Mucosa of rectum (tissue), 2 donors: ENCODE measurements at regions not wholly inside any gene's neighbourhood (a gene's known extent, or its start where the extent isn't known, plus 50 kb on each side); places are given as distances from the start of the nearest gene placed in this dataset.

ENCODE experiments used
- H3K27ac ChIP-seq, 2 donors: one replicate each; pipeline ENCODE4 v1.7.0; 2013; ENCODE audit warnings: inconsistent platforms in 2 of 2, low read depth in 2 of 2, low read length in 2 of 2
- H3K27me3 ChIP-seq, 2 donors: one replicate each; pipeline ENCODE4 v1.7.0; 2013; ENCODE audit warnings: low read length in 2 of 2; ENCODE audit not compliant: control insufficient read depth in 2 of 2, insufficient read depth in 2 of 2
- H3K36me3 ChIP-seq, 2 donors: one replicate each; pipeline ENCODE4 v1.7.0; 2013; ENCODE audit warnings: low read length in 2 of 2; ENCODE audit not compliant: control insufficient read depth in 2 of 2, insufficient read depth in 2 of 2
- H3K4me1 ChIP-seq, 2 donors: one replicate each; pipeline ENCODE4 v1.7.0; 2013; ENCODE audit warnings: low read length in 2 of 2, mild to moderate bottlenecking in 1 of 2; ENCODE audit not compliant: control insufficient read depth in 2 of 2, insufficient read depth in 2 of 2
- H3K4me3 ChIP-seq, 2 donors: one replicate each; pipeline ENCODE4 v1.7.0; 2013; ENCODE audit warnings: low read length in 2 of 2
- H3K9ac ChIP-seq, 2 donors: one replicate each; pipeline ENCODE4 v1.7.0; 2013; ENCODE audit warnings: low read length in 2 of 2, low read depth in 1 of 2, mild to moderate bottlenecking in 1 of 2
- H3K9me3 ChIP-seq, 2 donors: one replicate each; pipeline ENCODE4 v1.7.0; 2013; ENCODE audit warnings: low read length in 2 of 2; ENCODE audit not compliant: control insufficient read depth in 2 of 2
- donor health status: healthy.
- donor health status: Normal muscosa, but diverticular disease.

- Histone ChIP-seq H3K9me3 (no peaks in the 10 kb centered on the region), H3K27ac (no peak overlapping the region), H3K27me3 (peaks cover 0 to 4% of the 10 kb centered on the region in 2 donors), H3K4me3 (no peak overlapping the region), H3K9ac (no peak overlapping the region), H3K4me1 (no peaks in the 10 kb centered on the region), H3K36me3 (no peaks in the 10 kb centered on the region)
These were observed 55.1 kb downstream of the PJA1 start for GRCh38 chrX:69110116-69110530.

GRCh38 chrX:69109706-69110105 lies 55.5 kb downstream of the PJA1 start:
- no peaks in the 10 kb centered on the region for H3K9me3 ChIP-seq
- H3K27ac ChIP-seq, result no peak overlapping the region
- H3K9ac ChIP-seq, result no peak overlapping the region
- H3K4me1 ChIP-seq, result no peaks in the 10 kb centered on the region
- peaks cover 0 to 2% of the 10 kb centered on the region in 2 donors for H3K27me3 ChIP-seq
- no peaks in the 10 kb centered on the region for H3K36me3 ChIP-seq
- no peak overlapping the region for H3K4me3 ChIP-seq

- Histone ChIP-seq H3K36me3 (no peaks in the 10 kb centered on the region), H3K4me3 (no peak overlapping the region), H3K9ac (no peak overlapping the region), H3K4me1 (no peaks in the 10 kb centered on the region), H3K27ac (no peak overlapping the region), H3K9me3 (no peaks in the 10 kb centered on the region), H3K27me3 (peaks cover 0 to 2% of the 10 kb centered on the region in 2 donors)
These were observed 56.1 kb downstream of the PJA1 start for GRCh38 chrX:69109036-69109663.

GRCh38 chrX:69107747-69108401 lies 57.4 kb downstream of the PJA1 start:
- peaks cover 0 to 2% of the 10 kb centered on the region in 2 donors for H3K27me3 ChIP-seq
- H3K36me3 ChIP-seq, result no peaks in the 10 kb centered on the region
- H3K9me3 ChIP-seq, result no peaks in the 10 kb centered on the region
- no peak overlapping the region for H3K27ac ChIP-seq
- H3K4me3 ChIP-seq, result no peak overlapping the region
- no peaks in the 10 kb centered on the region for H3K4me1 ChIP-seq
- H3K9ac ChIP-seq, result no peak overlapping the region

GRCh38 chrX:69107231-69107739 lies 58.0 kb downstream of the PJA1 start:
- Histone ChIP-seq H3K9me3 (no peaks in the 10 kb centered on the region), H3K4me1 (no peaks in the 10 kb centered on the region), H3K9ac (no peak overlapping the region), H3K27ac (no peak overlapping the region), H3K27me3 (peaks cover 0 to 2% of the 10 kb centered on the region in 2 donors), H3K4me3 (no peak overlapping the region), H3K36me3 (no peaks in the 10 kb centered on the region)

GRCh38 chrX:69104756-69105434 lies 60.4 kb downstream of the PJA1 start:
- H3K27ac ChIP-seq, result no peak overlapping the region
- H3K36me3 ChIP-seq, result no peaks in the 10 kb centered on the region
- H3K4me3 ChIP-seq, result no peak overlapping the region
- H3K4me1 ChIP-seq, result no peaks in the 10 kb centered on the region
- H3K9me3 ChIP-seq, result no peaks in the 10 kb centered on the region
- H3K27me3 ChIP-seq, result peaks cover 0 to 8% of the 10 kb centered on the region in 2 donors
- H3K9ac ChIP-seq, result no peak overlapping the region

GRCh38 chrX:69103539-69103938 lies 61.7 kb downstream of the PJA1 start:
- peaks cover 0 to 6% of the 10 kb centered on the region in 2 donors for H3K27me3 ChIP-seq

GRCh38 chrX:69102612-69103194 lies 62.5 kb downstream of the PJA1 start:
- Histone ChIP-seq H3K4me1 (no peaks in the 10 kb centered on the region), H3K9ac (no peak overlapping the region), H3K27ac (no peak overlapping the region), H3K9me3 (no peaks in the 10 kb centered on the region), H3K36me3 (no peaks in the 10 kb centered on the region), H3K27me3 (peaks cover 0 to 6% of the 10 kb centered on the region in 2 donors), H3K4me3 (no peak overlapping the region)

More at GRCh38 chrX:69103539-69103938, 61.7 kb downstream of the PJA1 start:
- Histone ChIP-seq H3K27ac (no peak overlapping the region), H3K9me3 (no peaks in the 10 kb centered on the region), H3K4me1 (no peaks in the 10 kb centered on the region), H3K36me3 (no peaks in the 10 kb centered on the region), H3K4me3 (no peak overlapping the region), H3K9ac (no peak overlapping the region)

GRCh38 chrX:69101683-69102251 lies 63.5 kb downstream of the PJA1 start:
- no peaks in the 10 kb centered on the region for H3K9me3 ChIP-seq
- no peaks in the 10 kb centered on the region for H3K36me3 ChIP-seq
- H3K9ac ChIP-seq, result no peak overlapping the region
- H3K27me3 ChIP-seq, result peaks cover 0 to 6% of the 10 kb centered on the region in 2 donors
- no peak overlapping the region for H3K4me3 ChIP-seq
- H3K4me1 ChIP-seq, result no peaks in the 10 kb centered on the region
- no peak overlapping the region for H3K27ac ChIP-seq
